SU-DHL-6 (cell line): ENCODE measurements at regions not wholly inside any gene's neighbourhood (a gene's known extent, or its start where the extent isn't known, plus 50 kb on each side); places are given as distances from the start of the nearest gene placed in this dataset.

ENCODE experiments used
- H2AFZ ChIP-seq: fragments of 200-600 bp; sonication (generic); 2 replicates; pipeline ENCODE4 v1.6.1; 2014; ENCODE audit warnings: low read depth, mild to moderate bottlenecking, moderate library complexity, mixed read lengths, antibody characterized with exemption, low read length; ENCODE audit not compliant: severe bottlenecking
- H3F3A ChIP-seq: fragments of 200-600 bp; shearing (Covaris generic); 2 replicates; pipeline ENCODE4 v1.6.0; 2016; ENCODE audit warnings: antibody characterized with exemption, mild to moderate bottlenecking; ENCODE audit not compliant: insufficient read depth
- H3K27ac ChIP-seq: fragments of 200-600 bp; sonication (generic); 2 replicates; pipeline ENCODE4 v1.5.1; 2016; ENCODE audit warnings: low read depth, mild to moderate bottlenecking, low read length, moderate library complexity, mixed read lengths
- H3K27me3 ChIP-seq: fragments of 200-600 bp; sonication (generic), shearing (Covaris generic); 2 replicates; pipeline ENCODE4 v1.6.0; 2014; ENCODE audit warnings: mild to moderate bottlenecking, low read length
- H3K36me3 ChIP-seq: fragments of 200-600 bp; sonication (generic); 2 replicates; pipeline ENCODE4 v1.6.1; 2014; ENCODE audit warnings: mild to moderate bottlenecking, low read length, mixed read lengths
- H3K4me2 ChIP-seq: fragments of 300-600, 200-600 bp; shearing (Covaris generic), sonication (generic); 2 replicates; pipeline ENCODE4 v1.6.0; 2014; ENCODE audit warnings: low read length, low read depth, mild to moderate bottlenecking; ENCODE audit not compliant: poor library complexity, severe bottlenecking
- H3K4me3 ChIP-seq: fragments of 200-600 bp; sonication (generic); 2 replicates; pipeline ENCODE4 v1.5.1; 2014; ENCODE audit warnings: antibody characterized with exemption, low read length, mild to moderate bottlenecking, mixed read lengths; ENCODE audit not compliant: insufficient read depth, poor library complexity, severe bottlenecking
- H3K79me2 ChIP-seq: fragments of 200-600 bp; sonication (generic); 2 replicates; pipeline ENCODE4 v1.6.1; 2014; ENCODE audit warnings: mild to moderate bottlenecking, low read length, moderate library complexity; ENCODE audit not compliant: insufficient read depth
- H3K9ac ChIP-seq: fragments of 200-600 bp; sonication (generic); 2 replicates; pipeline ENCODE4 v1.7.0; 2014; ENCODE audit warnings: mild to moderate bottlenecking, low read length
- H3K9me2 ChIP-seq: fragments of 200-600 bp; sonication (generic); replicated peaks from 2 replicates; pipeline ENCODE4 v1.6.1; 2014; ENCODE audit warnings: low read length; ENCODE audit not compliant: insufficient read depth
- H3K9me3 ChIP-seq: fragments of 200-600 bp; sonication (generic); 2 replicates; pipeline ENCODE4 v1.6.1; 2014; ENCODE audit warnings: low read length, mixed read lengths; ENCODE audit not compliant: insufficient read depth
- H4K20me1 ChIP-seq: fragments of 200-600 bp; sonication (generic); 2 replicates; pipeline ENCODE4 v1.6.1; 2014; ENCODE audit warnings: low read depth, mild to moderate bottlenecking, antibody characterized with exemption, low read length, moderate library complexity, mixed read lengths
- CTCF ChIP-seq: fragments of 200-600 bp; sonication (generic); IDR thresholded peaks from one replicate; pipeline ENCODE4 v1.5.1; 2017; ENCODE audit warnings: antibody characterized with exemption, mild to moderate bottlenecking, low read length, moderate library complexity; ENCODE audit not compliant: insufficient read depth, poor library complexity, severe bottlenecking
- EZH2phosphoT487 ChIP-seq: fragments of 200-600 bp; sonication (generic), shearing (Covaris generic); conservative IDR thresholded peaks from 2 replicates; pipeline ENCODE4 v1.6.1; 2018; ENCODE audit warnings: mild to moderate bottlenecking, antibody characterized with exemption, low read length, moderate library complexity, mixed read lengths

- Histone ChIP-seq H3K4me3 (no peak overlapping the region), H4K20me1 (no peaks in the 10 kb centered on the region), H3K27me3 (no peaks in the 10 kb centered on the region), H3K79me2 (no peaks in the 10 kb centered on the region), H3K27ac (no peak overlapping the region), H3K36me3 (no peaks in the 10 kb centered on the region), H2AFZ (no peak overlapping the region), H3K9me3 (no peaks in the 10 kb centered on the region), H3F3A (no peaks in the 10 kb centered on the region), H3K9ac (no peak overlapping the region), H3K4me2 (no peak overlapping the region), H3K9me2 (no peaks in the 10 kb centered on the region)
- TF ChIP-seq EZH2phosphoT487: no peak
- no peak for TF ChIP-seq CTCF
Observed at GRCh38 chr1:227470688-227471087, 92.7 kb upstream of the ZNF678 start.

- H3K9ac ChIP-seq: no peak overlapping the region
- H3K9me2 ChIP-seq: no peaks in the 10 kb centered on the region
- H3K27me3 ChIP-seq: no peaks in the 10 kb centered on the region
- H3K4me3 ChIP-seq: no peak overlapping the region
- H3K4me2 ChIP-seq: no peak overlapping the region
- no peaks in the 10 kb centered on the region for H3K36me3 ChIP-seq
- no peak overlapping the region for H3K27ac ChIP-seq
- TF ChIP-seq EZH2phosphoT487 (no peak), CTCF (no peak)
- H3K9me3 ChIP-seq: no peaks in the 10 kb centered on the region
- H3K79me2 ChIP-seq: no peaks in the 10 kb centered on the region
- H2AFZ ChIP-seq: no peak overlapping the region
- no peaks in the 10 kb centered on the region for H3F3A ChIP-seq
- no peaks in the 10 kb centered on the region for H4K20me1 ChIP-seq
Observed at GRCh38 chr1:227469708-227470107, 93.6 kb upstream of the ZNF678 start.

GRCh38 chr1:227466039-227466645 is 97.2 kb upstream of the ZNF678 start:
- Histone ChIP-seq H3K4me2 (no peak overlapping the region), H3K9me3 (no peaks in the 10 kb centered on the region), H3K4me3 (no peak overlapping the region), H3K9ac (no peak overlapping the region), H3K27ac (no peak overlapping the region), H3K36me3 (no peaks in the 10 kb centered on the region), H3K9me2 (no peaks in the 10 kb centered on the region), H3K27me3 (no peaks in the 10 kb centered on the region), H3F3A (no peaks in the 10 kb centered on the region), H4K20me1 (no peaks in the 10 kb centered on the region), H2AFZ (no peak overlapping the region), H3K79me2 (no peaks in the 10 kb centered on the region)
- TF ChIP-seq CTCF: no peak
- no peak for TF ChIP-seq EZH2phosphoT487
